MM.1S (cell line): ENCODE measurements at regions not wholly inside any gene's neighbourhood (a gene's known extent, or its start where the extent isn't known, plus 50 kb on each side); places are given as distances from the start of the nearest gene placed in this dataset.

Source experiments
- EZH2phosphoT487 ChIP-seq: fragments of 300-600 bp; sonication (generic); IDR thresholded peaks from 2 replicates; pipeline ENCODE4 v1.6.1; 2018; ENCODE audit warnings: antibody characterized with exemption, low read length
- TF ChIP-seq, protein P1 (sequence below): fragments of 300-600 bp; sonication (generic); IDR thresholded peaks from 2 replicates; pipeline ENCODE4 v1.5.1; 2016; ENCODE audit warnings: antibody characterized with exemption, low read length, mixed read lengths

DNA sequence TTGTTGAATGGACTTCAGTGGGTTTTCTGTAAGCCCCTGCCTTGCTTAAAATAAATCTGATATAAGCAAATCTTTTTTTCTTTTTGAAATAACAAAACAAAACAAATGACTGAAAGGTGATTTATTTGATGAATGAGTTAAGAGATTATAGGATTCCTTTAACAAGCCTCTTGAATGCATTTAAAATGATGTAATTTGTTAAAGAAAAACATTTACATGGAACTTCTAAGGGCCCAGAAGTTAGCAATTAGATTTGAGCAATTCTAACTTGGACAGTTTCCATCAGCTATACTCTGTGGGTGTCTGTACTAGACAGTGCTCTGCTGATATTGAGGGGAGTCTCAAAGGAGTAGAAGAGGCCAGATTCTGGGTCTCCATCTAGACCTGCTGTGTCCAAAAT lies 143.5 kb upstream of the RAG2 start:
- TF ChIP-seq, protein P1, sequence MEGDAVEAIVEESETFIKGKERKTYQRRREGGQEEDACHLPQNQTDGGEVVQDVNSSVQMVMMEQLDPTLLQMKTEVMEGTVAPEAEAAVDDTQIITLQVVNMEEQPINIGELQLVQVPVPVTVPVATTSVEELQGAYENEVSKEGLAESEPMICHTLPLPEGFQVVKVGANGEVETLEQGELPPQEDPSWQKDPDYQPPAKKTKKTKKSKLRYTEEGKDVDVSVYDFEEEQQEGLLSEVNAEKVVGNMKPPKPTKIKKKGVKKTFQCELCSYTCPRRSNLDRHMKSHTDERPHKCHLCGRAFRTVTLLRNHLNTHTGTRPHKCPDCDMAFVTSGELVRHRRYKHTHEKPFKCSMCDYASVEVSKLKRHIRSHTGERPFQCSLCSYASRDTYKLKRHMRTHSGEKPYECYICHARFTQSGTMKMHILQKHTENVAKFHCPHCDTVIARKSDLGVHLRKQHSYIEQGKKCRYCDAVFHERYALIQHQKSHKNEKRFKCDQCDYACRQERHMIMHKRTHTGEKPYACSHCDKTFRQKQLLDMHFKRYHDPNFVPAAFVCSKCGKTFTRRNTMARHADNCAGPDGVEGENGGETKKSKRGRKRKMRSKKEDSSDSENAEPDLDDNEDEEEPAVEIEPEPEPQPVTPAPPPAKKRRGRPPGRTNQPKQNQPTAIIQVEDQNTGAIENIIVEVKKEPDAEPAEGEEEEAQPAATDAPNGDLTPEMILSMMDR, result no peak
- TF ChIP-seq EZH2phosphoT487, result no peak
